Mesenchymal stem cell (in vitro differentiated cells and primary cell): ENCODE measurements at regions not wholly inside any gene's neighbourhood (a gene's known extent, or its start where the extent isn't known, plus 50 kb on each side); places are given as distances from the start of the nearest gene placed in this dataset.

ENCODE experiments used
- DNase-seq: peaks from one replicate; pipeline ENCODE4 v3.0.0-alpha.2; 2013
- H2AFZ ChIP-seq: one replicate; pipeline ENCODE4 v1.6.1; 2013; ENCODE audit warnings: low read depth, mild to moderate bottlenecking, control low read depth, inconsistent platforms, low read length, moderate library complexity
- H2AK5ac ChIP-seq: 2 replicates; pipeline ENCODE4 v1.6.1; 2013; ENCODE audit warnings: low read length, moderate library complexity, mild to moderate bottlenecking, inconsistent platforms; ENCODE audit not compliant: severe bottlenecking
- H2BK120ac ChIP-seq: one replicate; pipeline ENCODE4 v1.6.1; 2013; ENCODE audit warnings: low read depth, mild to moderate bottlenecking, inconsistent platforms, low read length, moderate library complexity
- H2BK12ac ChIP-seq, 2 experiments: one replicate each; pipeline ENCODE4 v1.6.1; 2013; ENCODE audit warnings: inconsistent platforms in 2 of 2, low read length in 2 of 2, mild to moderate bottlenecking in 2 of 2, moderate library complexity in 2 of 2, control low read depth in 1 of 2
- H2BK15ac ChIP-seq: one replicate; pipeline ENCODE4 v1.6.1; 2013; ENCODE audit warnings: mild to moderate bottlenecking, low read depth, inconsistent platforms; ENCODE audit not compliant: poor library complexity, severe bottlenecking
- H2BK5ac ChIP-seq: 2 replicates; pipeline ENCODE4 v1.6.1; 2013; ENCODE audit warnings: low read depth, mild to moderate bottlenecking, low read length, control low read depth, inconsistent platforms; ENCODE audit not compliant: poor library complexity, severe bottlenecking
- H3K14ac ChIP-seq, 2 experiments: one replicate each; pipeline ENCODE4 v1.6.1; 2013; ENCODE audit warnings: inconsistent platforms in 2 of 2, low read length in 2 of 2, control low read depth in 1 of 2, mild to moderate bottlenecking in 1 of 2, moderate library complexity in 1 of 2
- H3K18ac ChIP-seq, 2 experiments: one replicate each; pipeline ENCODE4 v1.6.1; 2013; ENCODE audit warnings: inconsistent platforms in 2 of 2, low read length in 2 of 2, control low read depth in 1 of 2, low read depth in 1 of 2, mild to moderate bottlenecking in 1 of 2
- H3K23ac ChIP-seq, 2 experiments: one replicate each; pipeline ENCODE4 v1.6.1; 2013; ENCODE audit warnings: inconsistent platforms in 2 of 2, low read length in 2 of 2, mild to moderate bottlenecking in 2 of 2, moderate library complexity in 2 of 2, control low read depth in 1 of 2
- H3K27ac ChIP-seq: 2 replicates; pipeline ENCODE4 v1.5.1; 2013; ENCODE audit warnings: mild to moderate bottlenecking, moderate library complexity, low read length, control low read depth, inconsistent platforms; ENCODE audit not compliant: poor library complexity, severe bottlenecking
- H3K27me3 ChIP-seq, 2 experiments: 2 replicates each; pipeline versions ENCODE4 v1.6.1 to v1.7.0; 2013; ENCODE audit warnings: low read length in 2 of 2, mild to moderate bottlenecking in 2 of 2, moderate library complexity in 2 of 2, control low read depth in 1 of 2, inconsistent platforms in 1 of 2; ENCODE audit not compliant: control insufficient read depth in 1 of 2, insufficient read depth in 1 of 2
- H3K36me3 ChIP-seq, 2 experiments: 2 replicates each; pipeline versions ENCODE4 v1.6.1 to v1.7.0; 2013; ENCODE audit warnings: low read length in 2 of 2, control low read depth in 1 of 2, inconsistent platforms in 1 of 2, low read depth in 1 of 2, mild to moderate bottlenecking in 1 of 2; ENCODE audit not compliant: insufficient read depth in 2 of 2, control insufficient read depth in 1 of 2
- H3K4ac ChIP-seq, 2 experiments: one replicate each; pipeline ENCODE4 v1.6.1; 2013; ENCODE audit warnings: inconsistent platforms in 2 of 2, low read length in 2 of 2, mild to moderate bottlenecking in 2 of 2, moderate library complexity in 2 of 2, control low read depth in 1 of 2, low read depth in 1 of 2
- H3K4me1 ChIP-seq: 2 replicates; pipeline ENCODE4 v1.6.1; 2013; ENCODE audit warnings: low read depth, low read length, control low read depth; ENCODE audit not compliant: control insufficient read depth, insufficient read depth
- H3K4me2 ChIP-seq: 2 replicates; pipeline ENCODE4 v1.6.1; 2013; ENCODE audit warnings: low read length, mild to moderate bottlenecking, inconsistent platforms; ENCODE audit not compliant: poor library complexity, severe bottlenecking
- H3K4me3 ChIP-seq, 2 experiments: 2 replicates each; pipeline versions ENCODE4 v1.5.1 to v1.7.0; 2013; ENCODE audit warnings: low read length in 2 of 2, mild to moderate bottlenecking in 2 of 2, control low read depth in 1 of 2, low read depth in 1 of 2; ENCODE audit not compliant: insufficient read depth in 1 of 2
- H3K79me1 ChIP-seq: replicated peaks from 2 replicates; pipeline ENCODE4 v1.6.1; 2013; ENCODE audit warnings: mild to moderate bottlenecking, control low read depth, low read length, inconsistent platforms; ENCODE audit not compliant: poor library complexity, severe bottlenecking
- H3K9ac ChIP-seq: 2 replicates; pipeline ENCODE4 v1.7.0; 2013; ENCODE audit warnings: mild to moderate bottlenecking, low read length, moderate library complexity
- H3K9me3 ChIP-seq: 2 replicates; pipeline ENCODE4 v1.7.0; 2013; ENCODE audit warnings: mild to moderate bottlenecking, low read length; ENCODE audit not compliant: control insufficient read depth
- H4K8ac ChIP-seq: one replicate; pipeline ENCODE4 v1.6.1; 2013; ENCODE audit warnings: inconsistent platforms, mild to moderate bottlenecking, low read length, moderate library complexity
- H4K91ac ChIP-seq: one replicate; pipeline ENCODE4 v1.6.1; 2013; ENCODE audit warnings: mild to moderate bottlenecking, low read length, inconsistent platforms
- WGBS: methylation state at CpG from one replicate; pipeline ENCODE4 v1.1.7; 2013; ENCODE audit warnings: mixed read lengths; 5-methylcytosine and 5-hydroxymethylcytosine counted together

GRCh38 chr7:84384417-84384816 is 189.8 kb upstream of the SEMA3A start:
- Histone ChIP-seq H3K4me1 (no peaks in the 10 kb centered on the region), H2AFZ (no peak overlapping the region), H3K23ac (no peak overlapping the region), H2BK5ac (no peak overlapping the region), H3K36me3 (no peaks in the 10 kb centered on the region), H3K4me3 (no peak overlapping the region), H3K79me1 (no peaks in the 10 kb centered on the region), H3K14ac (no peak overlapping the region), H2BK12ac (no peak overlapping the region), H2BK120ac (no peak overlapping the region), H3K27ac (no peak overlapping the region), H3K4me2 (no peak overlapping the region), H3K9ac (no peak overlapping the region), H2AK5ac (no peak overlapping the region), H4K91ac (no peak overlapping the region), H3K9me3 (no peaks in the 10 kb centered on the region), H3K18ac (no peak overlapping the region), H3K27me3 (no peaks in the 10 kb centered on the region), H4K8ac (no peak overlapping the region), H2BK15ac (no peak overlapping the region), H3K4ac (no peak overlapping the region)
- peak; percentile 18 for DNase-seq
- WGBS: no CpG with 5 or more reads among the region's 1 CpG

GRCh38 chr7:84379446-84379845 is 184.9 kb upstream of the SEMA3A start:
- DNase-seq: no peak
- Histone ChIP-seq H2BK12ac (no peak overlapping the region), H3K14ac (no peak overlapping the region), H2AK5ac (no peak overlapping the region), H3K4me3 (no peak overlapping the region), H4K91ac (no peak overlapping the region), H3K4me1 (no peaks in the 10 kb centered on the region), H3K27ac (no peak overlapping the region), H3K9me3 (no peaks in the 10 kb centered on the region), H3K23ac (no peak overlapping the region), H3K27me3 (no peaks in the 10 kb centered on the region), H2BK15ac (no peak overlapping the region), H3K9ac (no peak overlapping the region), H2BK120ac (no peak overlapping the region), H3K79me1 (no peaks in the 10 kb centered on the region), H2BK5ac (no peak overlapping the region), H3K36me3 (no peaks in the 10 kb centered on the region), H2AFZ (no peak overlapping the region), H3K4ac (no peak overlapping the region), H3K4me2 (no peak overlapping the region), H4K8ac (no peak overlapping the region), H3K18ac (no peak overlapping the region)
- no CpG with 5 or more reads among the region's 1 CpG for WGBS

GRCh38 chr7:84372712-84373111 is 178.1 kb upstream of the SEMA3A start:
- no peak overlapping the region for H2BK12ac ChIP-seq
- H3K27ac ChIP-seq: peak overlapping the region; percentile 66
- H4K91ac ChIP-seq: no peak overlapping the region
- H4K8ac ChIP-seq: no peak overlapping the region
- 100% methylated on average over 3 of the region's 4 CpGs for WGBS
- no peak overlapping the region for H3K23ac ChIP-seq
- no peak overlapping the region for H3K4me3 ChIP-seq
- no peak overlapping the region for H2AK5ac ChIP-seq
- H3K18ac ChIP-seq: no peak overlapping the region
- H3K4ac ChIP-seq: no peak overlapping the region
- no peaks in the 10 kb centered on the region for H3K36me3 ChIP-seq
- no peak overlapping the region for H2BK120ac ChIP-seq
- H3K27me3 ChIP-seq: no peaks in the 10 kb centered on the region
- no peak for DNase-seq
- H3K4me2 ChIP-seq: no peak overlapping the region
- H3K14ac ChIP-seq: no peak overlapping the region
- H3K79me1 ChIP-seq: no peaks in the 10 kb centered on the region
- no peak overlapping the region for H2BK5ac ChIP-seq
- no peak overlapping the region for H2AFZ ChIP-seq
- H3K9me3 ChIP-seq: no peaks in the 10 kb centered on the region
- H3K4me1 ChIP-seq: no peaks in the 10 kb centered on the region
- H3K9ac ChIP-seq: peak overlapping the region; percentile 85
- H2BK15ac ChIP-seq: no peak overlapping the region

GRCh38 chr7:84372155-84372621 is 177.6 kb upstream of the SEMA3A start:
- 100% methylated on average over 1 of the region's 3 CpGs for WGBS
- DNase-seq: peak; percentile 57

More at GRCh38 chr7:84372155-84372621, 177.6 kb upstream of the SEMA3A start:
- Histone ChIP-seq H2BK15ac (no peak overlapping the region), H4K91ac (no peak overlapping the region), H3K4me3 (peak overlapping the region in 1 of 2 experiments; percentile 68), H2AFZ (no peak overlapping the region), H4K8ac (no peak overlapping the region), H3K36me3 (no peaks in the 10 kb centered on the region), H3K79me1 (no peaks in the 10 kb centered on the region), H3K4ac (no peak overlapping the region), H3K23ac (no peak overlapping the region), H2BK120ac (no peak overlapping the region), H2BK12ac (no peak overlapping the region), H3K4me2 (no peak overlapping the region), H3K27ac (peak overlapping the region; percentile 66), H3K9ac (peak overlapping the region; percentile 85), H3K9me3 (no peaks in the 10 kb centered on the region), H3K18ac (no peak overlapping the region), H3K14ac (no peak overlapping the region), H3K4me1 (no peaks in the 10 kb centered on the region), H3K27me3 (no peaks in the 10 kb centered on the region), H2AK5ac (no peak overlapping the region), H2BK5ac (no peak overlapping the region)
